ENCODE measurements at regions not wholly inside any gene's neighbourhood (a gene's known extent, or its start where the extent isn't known, plus 50 kb on each side); places are given as distances from the start of the nearest gene placed in this dataset.

GRCh38 chr11:130782361-130783222 is 133.7 kb downstream of the SNX19 start:
- TF ChIP-seq Cebpa-rat (IDR thresholded peaks at IDR 0.05) = no peak
- Histone ChIP-seq H3K4me2 (no peak overlapping the region), H3K9me3 (replicated peaks in 1 of 11) (peaks cover 0 to 5% (median 0%) of the 10 kb centered on the region in 11 experiments; a peak in 1 of 22 replicates), H3K9ac (no peak overlapping the region), H3K4me3 (no peak overlapping the region), H4K20me1 (no peaks in the 10 kb centered on the region), H3K36me3 (no peaks in the 10 kb centered on the region), H3K27me3 (no peaks in the 10 kb centered on the region), H3K4me1 (peaks cover 0 to 6% (median 0%) of the 10 kb centered on the region in 10 experiments; a peak in 1 of 20 replicates), H3K27ac (no peak overlapping the region)

- Histone ChIP-seq H4K20me1 (no peaks in the 10 kb centered on the region), H3K27me3 (no peaks in the 10 kb centered on the region), H3K4me3 (no peak overlapping the region), H3K9me3 (replicated peaks in 1 of 11) (no peaks in the 10 kb centered on the region), H3K36me3 (no peaks in the 10 kb centered on the region), H3K4me1 (peaks cover 0 to 4% (median 0%) of the 10 kb centered on the region in 10 experiments; a peak in 1 of 20 replicates), H3K4me2 (no peak overlapping the region), H3K9ac (no peak overlapping the region), H3K27ac (no peak overlapping the region)
- no peak for TF ChIP-seq Cebpa-rat (IDR thresholded peaks at IDR 0.05)
Observed at GRCh38 chr11:130783323-130783722, 133.0 kb downstream of the SNX19 start.

- no peaks in the 10 kb centered on the region for H3K36me3 ChIP-seq
- H3K9ac ChIP-seq = no peak overlapping the region
- H3K4me3 ChIP-seq = no peak overlapping the region
- H3K27ac ChIP-seq = no peak overlapping the region
- peaks cover 2 to 18% (median 11%) of the 10 kb centered on the region in 11 experiments for H3K9me3 ChIP-seq (replicated peaks in 1 of 11)
- H3K4me2 ChIP-seq = no peak overlapping the region
- H3K27me3 ChIP-seq = no peaks in the 10 kb centered on the region
- no peak for TF ChIP-seq Cebpa-rat (IDR thresholded peaks at IDR 0.05)
- no peaks in the 10 kb centered on the region for H4K20me1 ChIP-seq
- H3K4me1 ChIP-seq = no peaks in the 10 kb centered on the region
Observed at GRCh38 chr11:130785380-130786116, 130.7 kb downstream of the SNX19 start.

GRCh38 chr11:130786586-130786985 is 129.7 kb downstream of the SNX19 start:
- no peaks in the 10 kb centered on the region for H3K36me3 ChIP-seq
- no peaks in the 10 kb centered on the region for H3K27me3 ChIP-seq
- no peak overlapping the region for H3K4me2 ChIP-seq
- H3K9me3 ChIP-seq (replicated peaks in 1 of 11) = peaks cover 12 to 27% (median 21%) of the 10 kb centered on the region in 11 experiments
- H3K27ac ChIP-seq = no peak overlapping the region
- H3K4me3 ChIP-seq = no peak overlapping the region
- no peaks in the 10 kb centered on the region for H4K20me1 ChIP-seq
- H3K9ac ChIP-seq = no peak overlapping the region
- H3K4me1 ChIP-seq = no peaks in the 10 kb centered on the region
- TF ChIP-seq Cebpa-rat (IDR thresholded peaks at IDR 0.05) = no peak

GRCh38 chr11:130787092-130787616 is 129.1 kb downstream of the SNX19 start:
- H3K4me2 ChIP-seq = no peak overlapping the region
- no peak overlapping the region for H3K9ac ChIP-seq
- H4K20me1 ChIP-seq = no peaks in the 10 kb centered on the region
- no peaks in the 10 kb centered on the region for H3K27me3 ChIP-seq
- H3K4me3 ChIP-seq = no peak overlapping the region
- H3K4me1 ChIP-seq = no peaks in the 10 kb centered on the region
- TF ChIP-seq Cebpa-rat (IDR thresholded peaks at IDR 0.05) = no peak
- H3K9me3 ChIP-seq (replicated peaks in 1 of 11) = peaks cover 13 to 28% (median 23%) of the 10 kb centered on the region in 11 experiments
- H3K27ac ChIP-seq = no peak overlapping the region
- H3K36me3 ChIP-seq = no peaks in the 10 kb centered on the region

GRCh38 chr11:130787973-130788570 is 128.2 kb downstream of the SNX19 start:
- no peak overlapping the region for H3K4me3 ChIP-seq
- H3K9me3 ChIP-seq (replicated peaks in 1 of 11) = peaks cover 13 to 28% (median 23%) of the 10 kb centered on the region in 11 experiments
- no peaks in the 10 kb centered on the region for H3K27me3 ChIP-seq
- H3K9ac ChIP-seq = no peak overlapping the region
- no peaks in the 10 kb centered on the region for H4K20me1 ChIP-seq
- H3K4me1 ChIP-seq = no peaks in the 10 kb centered on the region
- no peaks in the 10 kb centered on the region for H3K36me3 ChIP-seq
- H3K27ac ChIP-seq = no peak overlapping the region
- H3K4me2 ChIP-seq = no peak overlapping the region
- TF ChIP-seq Cebpa-rat (IDR thresholded peaks at IDR 0.05) = no peak

GRCh38 chr11:130789056-130789640 is 127.1 kb downstream of the SNX19 start:
- Histone ChIP-seq H3K4me1 (no peaks in the 10 kb centered on the region), H3K36me3 (no peaks in the 10 kb centered on the region), H3K9me3 (replicated peaks in 1 of 11) (peaks cover 13 to 28% (median 23%) of the 10 kb centered on the region in 11 experiments), H4K20me1 (no peaks in the 10 kb centered on the region), H3K27me3 (no peaks in the 10 kb centered on the region), H3K27ac (no peak overlapping the region), H3K4me3 (no peak overlapping the region), H3K4me2 (no peak overlapping the region), H3K9ac (no peak overlapping the region)
- no peak for TF ChIP-seq Cebpa-rat (IDR thresholded peaks at IDR 0.05)

GRCh38 chr11:130790689-130791088 is 125.6 kb downstream of the SNX19 start:
- no peaks in the 10 kb centered on the region for H3K36me3 ChIP-seq
- no peak overlapping the region for H3K4me2 ChIP-seq
- TF ChIP-seq Cebpa-rat (IDR thresholded peaks at IDR 0.05) = no peak
- no peaks in the 10 kb centered on the region for H4K20me1 ChIP-seq
- H3K4me3 ChIP-seq = no peak overlapping the region
- H3K4me1 ChIP-seq = no peaks in the 10 kb centered on the region
- peaks cover 13 to 28% (median 23%) of the 10 kb centered on the region in 11 experiments for H3K9me3 ChIP-seq (replicated peaks in 1 of 11)
- H3K27ac ChIP-seq = no peak overlapping the region
- no peaks in the 10 kb centered on the region for H3K27me3 ChIP-seq
- H3K9ac ChIP-seq = no peak overlapping the region

GRCh38 chr11:130792772-130793171 is 123.5 kb downstream of the SNX19 start:
- H3K4me3 ChIP-seq = no peak overlapping the region
- no peaks in the 10 kb centered on the region for H4K20me1 ChIP-seq
- no peak overlapping the region for H3K4me2 ChIP-seq
- H3K27me3 ChIP-seq = no peaks in the 10 kb centered on the region
- no peaks in the 10 kb centered on the region for H3K36me3 ChIP-seq
- no peak for TF ChIP-seq Cebpa-rat (IDR thresholded peaks at IDR 0.05)
- H3K9ac ChIP-seq = no peak overlapping the region
- H3K4me1 ChIP-seq = no peaks in the 10 kb centered on the region
- H3K9me3 ChIP-seq (replicated peaks in 1 of 11) = peaks cover 13 to 34% (median 23%) of the 10 kb centered on the region in 11 experiments
- H3K27ac ChIP-seq = no peak overlapping the region
